Stomach smooth muscle (tissue), 2 donors: ENCODE measurements at regions not wholly inside any gene's neighbourhood (a gene's known extent, or its start where the extent isn't known, plus 50 kb on each side); places are given as distances from the start of the nearest gene placed in this dataset.
"Not testable (repeated sequence)": the region's sequence is repeated elsewhere in the genome, so short reads cannot be mapped to it uniquely, and the experiment has no call there.

Source experiments
- H3K27ac ChIP-seq: one replicate; pipeline ENCODE4 v1.7.0; 2013; ENCODE audit warnings: mild to moderate bottlenecking, low read length, inconsistent platforms
- H3K27me3 ChIP-seq, 2 donors: one replicate each; pipeline ENCODE4 v1.7.0; 2013; ENCODE audit warnings: low read length in 2 of 2; ENCODE audit not compliant: insufficient read depth in 2 of 2, control insufficient read depth in 1 of 2
- H3K36me3 ChIP-seq, 2 donors: one replicate each; pipeline ENCODE4 v1.7.0; 2013; ENCODE audit warnings: low read length in 2 of 2; ENCODE audit not compliant: control insufficient read depth in 2 of 2, insufficient read depth in 2 of 2
- H3K4me1 ChIP-seq: one replicate; pipeline ENCODE4 v1.7.0; 2013; ENCODE audit warnings: low read length; ENCODE audit not compliant: control insufficient read depth, insufficient read depth
- H3K4me3 ChIP-seq, 2 donors: one replicate each; pipeline ENCODE4 v1.7.0; 2013; ENCODE audit warnings: low read length in 2 of 2
- H3K9ac ChIP-seq, 2 donors: one replicate each; pipeline ENCODE4 v1.7.0; 2013; ENCODE audit warnings: low read length in 2 of 2, mild to moderate bottlenecking in 1 of 2
- H3K9me3 ChIP-seq, 2 donors: one replicate each; pipeline ENCODE4 v1.7.0; 2013; ENCODE audit warnings: low read length in 2 of 2; ENCODE audit not compliant: control insufficient read depth in 2 of 2
- donor health status: healthy.
- donor health status: Pancreatic carcinoma.

DNA sequence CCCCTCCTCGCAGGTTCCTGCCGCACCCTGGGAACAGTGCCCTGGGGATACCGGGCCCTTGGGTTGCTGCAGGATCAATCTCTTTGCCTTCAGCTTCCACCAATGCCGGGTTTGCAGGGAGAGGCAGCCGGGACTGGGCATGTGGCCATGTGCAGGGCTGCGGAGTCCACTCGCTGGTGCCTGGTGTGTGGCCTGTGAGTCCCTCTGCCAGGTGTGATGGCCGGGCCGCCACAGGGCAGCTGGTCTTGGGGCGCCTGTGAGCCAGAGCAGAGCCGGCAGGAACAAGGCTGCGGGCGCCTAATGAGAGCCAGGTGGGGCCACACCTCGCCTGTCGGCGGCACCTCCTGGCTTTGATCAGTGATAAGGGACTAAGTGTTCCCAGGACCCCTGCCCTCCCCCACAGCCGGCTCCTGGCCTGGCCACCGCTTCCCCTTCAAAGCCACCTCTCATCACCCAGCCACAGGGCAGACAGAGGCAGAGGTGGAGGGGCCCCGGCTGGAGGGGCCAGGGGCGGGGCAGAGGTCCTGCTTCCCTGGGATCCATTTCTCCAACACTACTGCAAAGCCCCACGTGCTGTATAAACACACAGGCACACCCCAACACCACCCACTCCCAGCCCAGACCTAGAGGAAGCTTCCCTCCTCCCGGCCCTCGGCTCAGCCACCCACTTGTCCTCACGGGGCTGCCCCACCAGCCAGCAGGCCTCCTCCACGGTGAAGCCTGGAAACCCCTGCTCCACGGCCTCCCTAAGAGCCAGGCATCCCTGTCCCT, 132.7 kb downstream of the CPZ start:
- Histone ChIP-seq H3K9me3 (no peaks in the 10 kb centered on the region), H3K9ac (no peak overlapping the region), H3K27me3 (peaks cover 4 to 20% of the 10 kb centered on the region in 2 donors), H3K36me3 (no peaks in the 10 kb centered on the region), H3K4me1 (no peaks in the 10 kb centered on the region), H3K27ac (no peak overlapping the region), H3K4me3 (no peak overlapping the region)

DNA sequence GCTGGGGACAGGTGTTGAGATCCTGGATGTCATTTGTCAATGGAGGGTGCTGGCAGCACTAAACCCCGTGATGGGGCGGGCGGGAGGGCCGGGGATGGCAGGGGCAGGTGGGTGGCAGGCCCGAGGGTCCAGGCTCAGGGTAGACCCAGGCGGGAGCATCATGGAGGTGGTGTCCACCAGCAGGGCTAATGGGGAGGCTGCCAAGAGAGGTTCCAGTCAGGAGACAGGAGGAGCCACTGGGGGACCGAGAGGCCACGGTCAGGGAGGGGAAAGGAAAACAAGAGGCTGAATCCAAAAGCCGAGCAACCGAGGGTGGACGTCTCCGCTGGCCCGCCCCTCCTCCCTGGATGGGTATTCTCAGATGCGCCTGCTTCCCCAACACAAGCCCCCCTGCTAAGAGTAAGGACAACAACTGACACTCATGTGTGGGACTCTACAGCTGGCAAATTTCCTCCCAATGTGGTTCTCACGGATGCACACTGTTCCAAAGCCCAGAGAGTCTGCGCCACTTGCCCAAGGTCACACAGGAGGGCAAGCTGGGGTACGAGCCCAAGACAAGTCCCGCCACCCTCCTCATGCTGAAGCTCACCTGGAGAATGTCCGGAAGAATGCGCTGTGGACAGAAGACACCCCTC, 132.0 kb downstream of the CPZ start:
- H3K9ac ChIP-seq, result no peak overlapping the region
- no peak overlapping the region for H3K27ac ChIP-seq
- no peaks in the 10 kb centered on the region for H3K36me3 ChIP-seq

GRCh38 chr4:8723222-8723980, 130.8 kb downstream of the CPZ start:
- H3K9me3 ChIP-seq, result no peaks in the 10 kb centered on the region
- no peak overlapping the region for H3K27ac ChIP-seq
- no peak overlapping the region for H3K4me3 ChIP-seq
- H3K4me1 ChIP-seq, result no peaks in the 10 kb centered on the region
- no peaks in the 10 kb centered on the region for H3K36me3 ChIP-seq
- H3K9ac ChIP-seq, result no peak overlapping the region
- peaks cover 4 to 17% of the 10 kb centered on the region in 2 donors for H3K27me3 ChIP-seq

More for the DNA sequence above, 132.0 kb downstream of the CPZ start:
- H3K4me3 ChIP-seq, result no peak overlapping the region
- H3K9me3 ChIP-seq, result no peaks in the 10 kb centered on the region
- H3K4me1 ChIP-seq, result no peaks in the 10 kb centered on the region
- peaks cover 4 to 20% of the 10 kb centered on the region in 2 donors for H3K27me3 ChIP-seq

DNA sequence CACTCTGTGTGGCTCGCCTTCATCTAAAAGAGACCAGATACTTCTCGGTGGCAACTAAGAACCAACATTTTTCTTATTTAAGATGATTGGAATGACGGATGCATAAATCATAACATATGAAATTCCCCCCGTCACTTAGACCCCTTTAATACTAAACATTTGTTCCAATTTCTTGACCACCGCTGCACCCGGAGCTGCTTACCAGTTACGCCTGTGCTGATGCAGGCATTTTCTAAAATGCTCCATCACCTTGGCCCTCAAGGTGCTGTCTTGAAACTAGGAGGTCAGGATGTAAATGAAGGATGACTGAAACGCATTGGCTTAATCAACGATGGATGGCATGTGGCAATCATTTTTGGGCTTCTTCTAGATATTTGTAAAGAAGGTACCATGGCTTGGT, 130.0 kb downstream of the CPZ start:
- Histone ChIP-seq H3K4me1 (no peaks in the 10 kb centered on the region), H3K27ac (no peak overlapping the region), H3K9me3 (no peaks in the 10 kb centered on the region), H3K9ac (no peak overlapping the region), H3K27me3 (peaks cover 4 to 11% of the 10 kb centered on the region in 2 donors), H3K36me3 (no peaks in the 10 kb centered on the region), H3K4me3 (no peak overlapping the region)

DNA sequence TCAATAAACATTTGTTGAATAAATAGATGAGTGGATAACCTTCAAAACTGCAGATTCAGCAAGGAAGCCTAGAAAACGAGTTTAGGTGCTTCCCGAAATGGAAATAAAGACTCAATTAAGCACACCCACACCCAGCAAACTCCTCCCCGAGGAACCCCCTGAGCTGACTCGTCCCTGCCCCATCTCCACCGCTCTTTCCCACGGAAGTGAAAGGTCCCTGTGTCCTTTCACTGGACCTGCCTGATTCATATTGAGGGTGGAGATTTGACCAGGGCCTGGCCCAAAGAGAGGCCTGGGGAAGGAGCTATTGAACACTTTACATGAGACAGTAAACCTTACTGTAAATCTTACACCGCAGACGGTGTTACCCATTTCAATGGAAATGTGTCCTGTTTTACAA, 129.1 kb downstream of the CPZ start:
- H3K4me1 ChIP-seq, result no peaks in the 10 kb centered on the region
- no peak overlapping the region for H3K9ac ChIP-seq
- no peak overlapping the region for H3K4me3 ChIP-seq
- H3K27me3 ChIP-seq, result peaks cover 4 to 10% of the 10 kb centered on the region in 2 donors
- no peaks in the 10 kb centered on the region for H3K36me3 ChIP-seq
- H3K9me3 ChIP-seq, result no peaks in the 10 kb centered on the region
- no peak overlapping the region for H3K27ac ChIP-seq

- H3K9me3 ChIP-seq, result no peaks in the 10 kb centered on the region
- H3K4me3 ChIP-seq, result no peak overlapping the region
- H3K36me3 ChIP-seq, result no peaks in the 10 kb centered on the region
- no peak overlapping the region for H3K27ac ChIP-seq
- H3K27me3 ChIP-seq, result peaks cover 0 to 4% of the 10 kb centered on the region in 2 donors
- no peak overlapping the region for H3K9ac ChIP-seq
- H3K4me1 ChIP-seq, result no peaks in the 10 kb centered on the region
These were observed 126.9 kb downstream of the CPZ start for GRCh38 chr4:8719421-8719820.

GRCh38 chr4:8717470-8717869, 124.9 kb downstream of the CPZ start:
- not testable (repeated sequence) for H3K27ac ChIP-seq, H3K9ac ChIP-seq, H3K9me3 ChIP-seq, H3K4me1 ChIP-seq, H3K27me3 ChIP-seq, H3K36me3 ChIP-seq, H3K4me3 ChIP-seq

GRCh38 chr4:8710946-8711345, 118.4 kb downstream of the CPZ start:
- Histone ChIP-seq H3K36me3 (no peaks in the 10 kb centered on the region), H3K9ac (no peak overlapping the region), H3K27me3 (peaks cover 2 to 4% of the 10 kb centered on the region in 2 donors), H3K4me1 (no peaks in the 10 kb centered on the region), H3K4me3 (no peak overlapping the region), H3K27ac (no peak overlapping the region), H3K9me3 (peaks cover 8 to 9% of the 10 kb centered on the region in 2 donors)

- H3K9ac ChIP-seq, result no peak overlapping the region
- H3K27ac ChIP-seq, result no peak overlapping the region
- H3K9me3 ChIP-seq, result peaks cover 8 to 9% of the 10 kb centered on the region in 2 donors
- H3K27me3 ChIP-seq, result peaks cover 2 to 4% of the 10 kb centered on the region in 2 donors
- H3K36me3 ChIP-seq, result no peaks in the 10 kb centered on the region
- no peak overlapping the region for H3K4me3 ChIP-seq
- H3K4me1 ChIP-seq, result no peaks in the 10 kb centered on the region
These were observed 117.9 kb downstream of the CPZ start for GRCh38 chr4:8710416-8710815.

- Histone ChIP-seq H3K9me3 (peaks cover 8 to 9% of the 10 kb centered on the region in 2 donors), H3K27ac (no peak overlapping the region), H3K36me3 (no peaks in the 10 kb centered on the region), H3K27me3 (peaks cover 2 to 7% of the 10 kb centered on the region in 2 donors), H3K9ac (no peak overlapping the region), H3K4me1 (no peaks in the 10 kb centered on the region), H3K4me3 (no peak overlapping the region)
These were observed 117.3 kb downstream of the CPZ start for GRCh38 chr4:8709729-8710360.
